MCF 10A (cell line): ENCODE measurements at regions not wholly inside any gene's neighbourhood (a gene's known extent, or its start where the extent isn't known, plus 50 kb on each side); places are given as distances from the start of the nearest gene placed in this dataset.

ENCODE experiments used
- BruUV-seq: library from RNA; stranded (reverse); fragments of 400-500 nt; replicated peaks from 2 replicates; lab custom pipeline; 2021; lab: Mats Ljungman, UMichigan
- CTCF ChIA-PET: fragments of 300-600 bp; sonication (Branson Sonifier 250); formaldehyde crosslinking; extraction: SDS; loops from one replicate; lab custom pipeline; 2021; ENCODE audit warnings: antibody characterized with exemption, inconsistent platforms; lab: Yijun Ruan, JAX
- POLR2A ChIA-PET: fragments of 300-600, 350-650 bp; sonication (Branson Sonifier 250); formaldehyde crosslinking; extraction: SDS; loops from one replicate; lab custom pipeline; 2020; ENCODE audit warnings: antibody characterized with exemption, inconsistent platforms; lab: Yijun Ruan, JAX
- DNase-seq: peaks from one replicate; pipeline ENCODE4 v3.0.0-alpha.2; 2018; ENCODE audit not compliant: unreplicated experiment
- H3K27ac Mint-ChIP-seq: one replicate; pipeline ENCODE4 v1.8.0; 2022; ENCODE audit warnings: mild to moderate bottlenecking, low read depth, mixed read lengths; ENCODE audit not compliant: unreplicated experiment
- H3K27me3 Mint-ChIP-seq: one replicate; pipeline ENCODE4 v1.8.0; 2022; ENCODE audit warnings: mixed read lengths; ENCODE audit not compliant: insufficient read depth, unreplicated experiment
- H3K36me3 Mint-ChIP-seq: one replicate; pipeline ENCODE4 v1.8.0; 2022; ENCODE audit warnings: mild to moderate bottlenecking, moderate library complexity, mixed read lengths; ENCODE audit not compliant: insufficient read depth, unreplicated experiment
- H3K4me1 Mint-ChIP-seq: one replicate; pipeline ENCODE4 v1.8.0; 2022; ENCODE audit warnings: mixed read lengths; ENCODE audit not compliant: insufficient read depth, unreplicated experiment
- H3K4me3 Mint-ChIP-seq: one replicate; pipeline ENCODE4 v1.8.0; 2022; ENCODE audit warnings: mild to moderate bottlenecking, moderate library complexity, mixed read lengths; ENCODE audit not compliant: unreplicated experiment
- H3K9me3 Mint-ChIP-seq: one replicate; pipeline ENCODE4 v1.8.0; 2022; ENCODE audit warnings: mixed read lengths; ENCODE audit not compliant: unreplicated experiment
- CTCF ChIP-seq: fragments of 200-600 bp; IDR thresholded peaks from one replicate; pipeline ENCODE4 v1.8.0; 2022; ENCODE audit warnings: antibody characterized with exemption, mild to moderate bottlenecking; ENCODE audit not compliant: unreplicated experiment
- intact Hi-C: fragments of 100-400 bp; cut with micrococcal nuclease; formaldehyde crosslinking; loops from 2 replicates; pipeline ENCODE4 v1.14.1; 2022

GRCh38 chr5:111596705-111597104 is 84.4 kb upstream of the STARD4 start:
- BruUV-seq, result no TSS peak
- POLR2A ChIA-PET, result no interaction called here
- no peak for TF ChIP-seq CTCF
- CTCF ChIA-PET, result interaction anchor here (0.9 kb wide), 1 partner anchor 11 kb away, joined by 3 read pairs; no protein-coding TSS in a partner anchor
- no peak overlapping the region for H3K4me3 Mint-ChIP-seq
- intact Hi-C loops, result no loop called here
- H3K27ac Mint-ChIP-seq, result no peak overlapping the region
- H3K27me3 Mint-ChIP-seq, result peaks cover 11% of the 10 kb centered on the region
- no peaks in the 10 kb centered on the region for H3K36me3 Mint-ChIP-seq
- H3K4me1 Mint-ChIP-seq, result no peaks in the 10 kb centered on the region
- DNase-seq, result no peak
- no peaks in the 10 kb centered on the region for H3K9me3 Mint-ChIP-seq

- no peak for TF ChIP-seq CTCF
- H3K4me3 Mint-ChIP-seq, result no peak overlapping the region
- no peaks in the 10 kb centered on the region for H3K4me1 Mint-ChIP-seq
- CTCF ChIA-PET, result no interaction called here
- DNase-seq, result no peak
- no TSS peak for BruUV-seq
- no peaks in the 10 kb centered on the region for H3K9me3 Mint-ChIP-seq
- H3K27ac Mint-ChIP-seq, result no peak overlapping the region
- H3K36me3 Mint-ChIP-seq, result no peaks in the 10 kb centered on the region
- POLR2A ChIA-PET, result no interaction called here
- H3K27me3 Mint-ChIP-seq, result peaks cover 11% of the 10 kb centered on the region
- intact Hi-C loops, result no loop called here
Measured at GRCh38 chr5:111595425-111595824, 83.1 kb upstream of the STARD4 start.

- CTCF ChIA-PET, result no interaction called here
- BruUV-seq, result no TSS peak
- intact Hi-C loops, result no loop called here
- H3K27me3 Mint-ChIP-seq, result no peaks in the 10 kb centered on the region
- POLR2A ChIA-PET, result no interaction called here
- no peak for TF ChIP-seq CTCF
- no peak overlapping the region for H3K4me3 Mint-ChIP-seq
- DNase-seq, result no peak
- no peaks in the 10 kb centered on the region for H3K9me3 Mint-ChIP-seq
- peaks cover 6% of the 10 kb centered on the region for H3K4me1 Mint-ChIP-seq
- no peaks in the 10 kb centered on the region for H3K36me3 Mint-ChIP-seq
- H3K27ac Mint-ChIP-seq, result no peak overlapping the region
Measured at GRCh38 chr5:111589316-111589715, 77.0 kb upstream of the STARD4 start.

GRCh38 chr5:111587728-111588127 is 75.4 kb upstream of the STARD4 start:
- no TSS peak for BruUV-seq
- TF ChIP-seq CTCF, result no peak
- POLR2A ChIA-PET, result no interaction called here
- Mint-ChIP-seq H3K4me1 (peaks cover 13% of the 10 kb centered on the region), H3K27ac (no peak overlapping the region), H3K36me3 (no peaks in the 10 kb centered on the region), H3K9me3 (no peaks in the 10 kb centered on the region), H3K4me3 (no peak overlapping the region), H3K27me3 (no peaks in the 10 kb centered on the region)
- CTCF ChIA-PET, result no interaction called here
- no peak for DNase-seq
- intact Hi-C loops, result no loop called here
